ENCODE measurements at regions not wholly inside any gene's neighbourhood (a gene's known extent, or its start where the extent isn't known, plus 50 kb on each side); places are given as distances from the start of the nearest gene placed in this dataset.
"Not testable (repeated sequence)": the region's sequence is repeated elsewhere in the genome, so short reads cannot be mapped to it uniquely, and the experiment has no call there.

GRCh38 chr17:52899235-52899634 lies 740.7 kb upstream of the CA10 start:
- TF ChIP-seq, protein P1, sequence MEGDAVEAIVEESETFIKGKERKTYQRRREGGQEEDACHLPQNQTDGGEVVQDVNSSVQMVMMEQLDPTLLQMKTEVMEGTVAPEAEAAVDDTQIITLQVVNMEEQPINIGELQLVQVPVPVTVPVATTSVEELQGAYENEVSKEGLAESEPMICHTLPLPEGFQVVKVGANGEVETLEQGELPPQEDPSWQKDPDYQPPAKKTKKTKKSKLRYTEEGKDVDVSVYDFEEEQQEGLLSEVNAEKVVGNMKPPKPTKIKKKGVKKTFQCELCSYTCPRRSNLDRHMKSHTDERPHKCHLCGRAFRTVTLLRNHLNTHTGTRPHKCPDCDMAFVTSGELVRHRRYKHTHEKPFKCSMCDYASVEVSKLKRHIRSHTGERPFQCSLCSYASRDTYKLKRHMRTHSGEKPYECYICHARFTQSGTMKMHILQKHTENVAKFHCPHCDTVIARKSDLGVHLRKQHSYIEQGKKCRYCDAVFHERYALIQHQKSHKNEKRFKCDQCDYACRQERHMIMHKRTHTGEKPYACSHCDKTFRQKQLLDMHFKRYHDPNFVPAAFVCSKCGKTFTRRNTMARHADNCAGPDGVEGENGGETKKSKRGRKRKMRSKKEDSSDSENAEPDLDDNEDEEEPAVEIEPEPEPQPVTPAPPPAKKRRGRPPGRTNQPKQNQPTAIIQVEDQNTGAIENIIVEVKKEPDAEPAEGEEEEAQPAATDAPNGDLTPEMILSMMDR (IDR thresholded peaks at IDR 0.05) = no peak
- TF ChIP-seq POLR2A (IDR thresholded peaks at IDR 0.05) = no peak
- no peak for DNase-seq (ENCODE audit: low spot score in 2 of 2)
- WGBS, 2 donors = 0 to 40% methylated on average over 1 of the region's 1 CpG
- intact Hi-C loops (cut with DNase I; ENCODE audit: low total_unique reads) = no loop called here
- no peak overlapping the region for H3K4me3 ChIP-seq (ENCODE audit: low read depth, poor library complexity, severe bottlenecking)

DNA sequence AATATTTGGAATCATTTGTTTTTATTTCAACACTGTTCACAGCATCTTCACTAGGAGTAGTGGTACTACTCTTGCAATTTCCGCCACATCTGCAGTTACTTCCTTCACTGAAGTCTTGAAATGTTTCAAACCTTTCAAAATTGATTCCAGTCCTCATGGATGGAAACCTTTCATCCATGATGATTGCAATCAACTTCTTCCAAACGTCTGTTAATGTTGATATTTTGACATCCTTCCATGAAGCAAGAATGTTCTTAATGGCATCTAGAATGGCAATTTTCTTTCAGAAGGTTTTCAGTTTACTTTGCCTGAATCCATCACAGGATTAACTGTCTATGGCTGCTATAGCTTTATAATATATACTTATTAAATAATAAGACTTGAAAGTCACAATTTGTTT lies 736.8 kb upstream of the CA10 start:
- H3K4me3 ChIP-seq (ENCODE audit: low read depth, poor library complexity, severe bottlenecking) = no peak overlapping the region
- DNase-seq (ENCODE audit: low spot score in 2 of 2) = no peak
- TF ChIP-seq POLR2A (IDR thresholded peaks at IDR 0.05) = no peak
- 57 to 61% methylated on average over 2 of the region's 2 CpGs for WGBS, 2 donors
- intact Hi-C loops (cut with DNase I; ENCODE audit: low total_unique reads) = no loop called here

DNA sequence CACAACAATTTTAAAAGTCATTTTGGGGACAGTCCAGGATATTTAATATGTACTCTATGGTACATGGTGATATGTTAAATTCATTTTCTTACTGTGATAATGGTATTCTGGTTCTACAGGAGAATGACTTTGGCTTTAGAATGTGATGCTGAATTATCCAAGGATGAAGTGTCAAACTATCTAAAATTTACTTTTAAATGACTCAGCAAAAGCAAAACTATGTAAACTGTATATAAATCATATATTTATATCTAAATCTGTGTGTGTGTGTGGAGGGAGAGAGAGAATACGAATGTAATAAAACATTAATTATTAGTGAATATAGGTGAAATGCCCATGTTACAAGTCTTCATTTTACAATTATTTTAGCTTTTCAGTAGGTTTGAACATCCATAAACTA lies 733.8 kb upstream of the CA10 start:
- intact Hi-C loops (cut with DNase I; ENCODE audit: low total_unique reads) = no loop called here
- DNase-seq (ENCODE audit: low spot score in 2 of 2) = no peak
- TF ChIP-seq, protein P1 (IDR thresholded peaks at IDR 0.05) = no peak
- WGBS, 2 donors = 86 to 87% methylated on average over 1 of the region's 1 CpG
- H3K4me3 ChIP-seq (ENCODE audit: low read depth, poor library complexity, severe bottlenecking) = no peak overlapping the region

DNA sequence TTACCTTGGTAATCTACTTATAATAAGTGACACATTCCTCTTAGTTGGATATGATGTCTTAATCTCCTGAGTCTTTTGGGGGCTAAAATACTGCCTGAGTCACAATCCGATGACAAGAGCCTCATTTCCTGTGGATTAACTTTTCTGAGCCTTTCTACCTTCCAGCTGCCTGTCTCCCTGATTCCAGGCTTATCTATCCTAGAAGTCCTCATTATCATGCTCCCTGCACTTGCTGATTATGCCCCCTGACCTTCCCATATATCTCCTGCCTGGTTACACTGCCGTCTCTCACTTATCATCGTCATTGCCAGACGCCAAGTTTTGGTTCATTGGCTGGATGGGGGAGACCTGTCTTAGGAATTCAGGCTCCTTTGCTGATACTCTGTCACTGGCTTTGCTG lies 727.4 kb upstream of the CA10 start:
- no peak overlapping the region for H3K4me3 ChIP-seq (ENCODE audit: low read depth, poor library complexity, severe bottlenecking)
- 64 to 75% methylated on average over 4 of the region's 4 CpGs for WGBS, 2 donors
- intact Hi-C loops (cut with DNase I; ENCODE audit: low total_unique reads) = no loop called here
- no peak for DNase-seq (ENCODE audit: low spot score in 2 of 2)
- no peak for TF ChIP-seq POLR2A (IDR thresholded peaks at IDR 0.05)
- TF ChIP-seq, protein P1 (IDR thresholded peaks at IDR 0.05) = no peak

GRCh38 chr17:52883907-52884491 lies 725.5 kb upstream of the CA10 start:
- 59 to 66% methylated on average over 25 to 41 of the region's 43 CpGs for WGBS, 2 donors
- DNase-seq (ENCODE audit: low spot score in 2 of 2); H3K4me3 ChIP-seq (ENCODE audit: low read depth, poor library complexity, severe bottlenecking); intact Hi-C loops (cut with DNase I; ENCODE audit: low total_unique reads): not testable (repeated sequence)

- WGBS, 2 donors = 91 to 92% methylated on average over 3 of the region's 3 CpGs
Observed at GRCh38 chr17:52846767-52847166, 688.3 kb upstream of the CA10 start.

GRCh38 chr17:52841971-52842370 lies 683.5 kb upstream of the CA10 start:
- WGBS, 2 donors = 93 to 96% methylated on average over 12 of the region's 12 CpGs
- no peak for DNase-seq (ENCODE audit: low spot score in 2 of 2)
- H3K4me3 ChIP-seq (ENCODE audit: low read depth, poor library complexity, severe bottlenecking) = no peak overlapping the region
- TF ChIP-seq, protein P1 (IDR thresholded peaks at IDR 0.05) = no peak
- no peak for TF ChIP-seq POLR2A (IDR thresholded peaks at IDR 0.05)
- intact Hi-C loops (cut with DNase I; ENCODE audit: low total_unique reads) = no loop called here

More at GRCh38 chr17:52846767-52847166, 688.3 kb upstream of the CA10 start:
- H3K4me3 ChIP-seq (ENCODE audit: low read depth, poor library complexity, severe bottlenecking); DNase-seq (ENCODE audit: low spot score in 2 of 2); intact Hi-C loops (cut with DNase I; ENCODE audit: low total_unique reads): not testable (repeated sequence)
